GM23338 (cell line): ENCODE measurements at regions not wholly inside any gene's neighbourhood (a gene's known extent, or its start where the extent isn't known, plus 50 kb on each side); places are given as distances from the start of the nearest gene placed in this dataset.

Experiments
- ATAC-seq: fragments of 200-7000 bp; cut with Tn5 transposase; 3 replicates; pipeline ENCODE4 v1.9.1; 2020
- DNase-seq: peaks from one replicate; pipeline ENCODE4 v3.0.0-alpha.2; 2015; ENCODE audit warnings: low spot score
- H2AFZ ChIP-seq: fragments of 200-600 bp; sonication (generic); 2 replicates; pipeline ENCODE4 v1.8.0; 2016; ENCODE audit warnings: antibody characterized with exemption, mild to moderate bottlenecking, moderate library complexity
- H3F3A ChIP-seq: fragments of 200-600 bp; sonication (generic); replicated peaks from 2 replicates; pipeline ENCODE4 v1.8.0; 2017; ENCODE audit warnings: antibody characterized with exemption, mixed run types, low read depth
- H3K27ac ChIP-seq: fragments of 200-600 bp; sonication (generic); 2 replicates; pipeline ENCODE4 v1.6.1; 2016; ENCODE audit warnings: low read depth
- H3K27me3 ChIP-seq: fragments of 200-600 bp; sonication (generic); 2 replicates; pipeline ENCODE4 v1.8.0; 2016; ENCODE audit warnings: mild to moderate bottlenecking, mixed run types, moderate library complexity; ENCODE audit not compliant: insufficient read depth
- H3K36me3 ChIP-seq: fragments of 200-600 bp; sonication (generic); 2 replicates; pipeline ENCODE4 v1.8.0; 2016; ENCODE audit warnings: mild to moderate bottlenecking; ENCODE audit not compliant: insufficient read depth
- H3K4me1 ChIP-seq: fragments of 200-600 bp; sonication (generic); 2 replicates; pipeline ENCODE4 v1.8.0; 2016; ENCODE audit warnings: mild to moderate bottlenecking, moderate library complexity; ENCODE audit not compliant: insufficient read depth
- H3K4me2 ChIP-seq: fragments of 200-600 bp; sonication (generic); 2 replicates; pipeline ENCODE4 v1.7.1; 2017; ENCODE audit warnings: mixed run types
- H3K4me3 ChIP-seq: fragments of 200-600 bp; sonication (generic); 2 replicates; pipeline ENCODE4 v1.6.1; 2016; ENCODE audit warnings: mixed run types
- H3K79me2 ChIP-seq: fragments of 200-600 bp; sonication (generic); replicated peaks from 2 replicates; pipeline ENCODE4 v1.8.0; 2017; ENCODE audit warnings: mild to moderate bottlenecking; ENCODE audit not compliant: insufficient read depth
- H3K9me2 ChIP-seq: fragments of 200-600 bp; sonication (generic); 2 replicates; pipeline ENCODE4 v1.8.0; 2017; ENCODE audit not compliant: insufficient read depth
- H4K20me1 ChIP-seq: fragments of 200-600 bp; sonication (generic); replicated peaks from 2 replicates; pipeline ENCODE4 v1.8.0; 2017; ENCODE audit warnings: mild to moderate bottlenecking; ENCODE audit not compliant: insufficient read depth
- H3K27ac Mint-ChIP-seq: 2 replicates; pipeline ENCODE4 v1.8.0; 2020; ENCODE audit warnings: inconsistent platforms, mild to moderate bottlenecking, moderate library complexity, mixed read lengths
- H3K27me3 Mint-ChIP-seq: 3 replicates; pipeline ENCODE4 v1.8.0; 2022; ENCODE audit warnings: low read depth, mild to moderate bottlenecking, moderate library complexity, mixed read lengths, inconsistent platforms; ENCODE audit not compliant: insufficient read depth, poor library complexity
- H3K36me3 Mint-ChIP-seq: 3 replicates; pipeline ENCODE4 v1.8.0; 2021; ENCODE audit warnings: low read depth, mild to moderate bottlenecking, inconsistent platforms, moderate library complexity, mixed read lengths
- H3K4me1 Mint-ChIP-seq: 3 replicates; pipeline ENCODE4 v1.8.0; 2020; ENCODE audit warnings: mild to moderate bottlenecking, inconsistent platforms, mixed read lengths
- H3K4me3 Mint-ChIP-seq: 3 replicates; pipeline ENCODE4 v1.8.0; 2021; ENCODE audit warnings: moderate library complexity, mild to moderate bottlenecking, inconsistent platforms, mixed read lengths
- H3K9me3 Mint-ChIP-seq: 3 replicates; pipeline ENCODE4 v1.8.0; 2020; ENCODE audit warnings: moderate library complexity, mild to moderate bottlenecking, inconsistent platforms, mixed read lengths
- CREB1 ChIP-seq: fragments of 250-450 bp; sonication (Bioruptor Pico); IDR thresholded peaks from 2 replicates; pipeline ENCODE4 v1.5.0; 2020; ENCODE audit warnings: low read depth, mild to moderate bottlenecking, moderate library complexity
- ETS1 ChIP-seq: IDR thresholded peaks from 2 replicates; pipeline ENCODE4 v1.6.1; 2016; ENCODE audit warnings: antibody characterized with exemption
- EZH2 ChIP-seq: fragments of 200-600 bp; sonication (generic); IDR thresholded peaks from one replicate; pipeline ENCODE4 v1.8.0; 2017; ENCODE audit warnings: antibody characterized with exemption, mild to moderate bottlenecking, low read depth; ENCODE audit not compliant: unreplicated experiment
- EZH2phosphoT487 ChIP-seq: fragments of 200-600 bp; sonication (generic); IDR thresholded peaks from one replicate; pipeline ENCODE4 v1.8.1; 2018; ENCODE audit warnings: antibody characterized with exemption; ENCODE audit not compliant: unreplicated experiment
- JUNB ChIP-seq: IDR thresholded peaks from one replicate; pipeline ENCODE4 v1.6.1; 2016; ENCODE audit warnings: antibody characterized with exemption; ENCODE audit not compliant: unreplicated experiment
- NANOG ChIP-seq: IDR thresholded peaks from 2 replicates; pipeline ENCODE4 v1.6.1; 2016; ENCODE audit warnings: antibody characterized with exemption, borderline replicate concordance
- POLR2AphosphoS5 ChIP-seq: IDR thresholded peaks from 2 replicates; pipeline ENCODE4 v1.6.1; 2016; ENCODE audit warnings: antibody characterized with exemption, low read depth
- STAT1 ChIP-seq: IDR thresholded peaks from one replicate; pipeline ENCODE4 v1.6.1; 2016; ENCODE audit warnings: antibody characterized with exemption; ENCODE audit not compliant: unreplicated experiment
- ZNF114 ChIP-seq: fragments of 250-450 bp; sonication (Bioruptor Pico); IDR thresholded peaks from 2 replicates; pipeline ENCODE4 v1.5.0; 2020; ENCODE audit warnings: mild to moderate bottlenecking, moderate library complexity
- ZNF331 ChIP-seq: fragments of 250-450 bp; sonication (Bioruptor Pico); IDR thresholded peaks from 2 replicates; pipeline ENCODE4 v1.5.0; 2020; ENCODE audit warnings: low read depth, mild to moderate bottlenecking, moderate library complexity
- ZNF462 ChIP-seq: fragments of 250-450 bp; sonication (Bioruptor Pico); IDR thresholded peaks from 2 replicates; pipeline ENCODE4 v1.5.0; 2020; ENCODE audit warnings: mild to moderate bottlenecking, moderate library complexity
- TF ChIP-seq, protein P1 (sequence below): IDR thresholded peaks from one replicate; pipeline ENCODE4 v1.6.1; 2018; ENCODE audit warnings: antibody characterized with exemption; ENCODE audit not compliant: unreplicated experiment
- TF ChIP-seq, protein P2 (sequence below), 2 experiments: fragments of 200-600 bp in 1 of 2; sonication (generic) in 1 of 2; conservative IDR thresholded peaks; 2 replicates each; pipeline versions ENCODE4 v1.5.1 to v1.6.1; 2016 to 2017; ENCODE audit warnings: antibody characterized with exemption in 2 of 2, low read depth in 2 of 2, mild to moderate bottlenecking in 2 of 2, moderate library complexity in 1 of 2

GRCh38 chr3:68009900-68010299, 355.5 kb upstream of the SUCLG2 start:
- Histone ChIP-seq H2AFZ (no peak overlapping the region), H3K4me1 (peaks cover 22% of the 10 kb centered on the region), H3K4me2 (no peak overlapping the region), H3K79me2 (no peaks in the 10 kb centered on the region), H3K4me3 (no peak overlapping the region), H4K20me1 (no peaks in the 10 kb centered on the region), H3F3A (no peaks in the 10 kb centered on the region), H3K36me3 (no peaks in the 10 kb centered on the region), H3K27me3 (peaks cover 22% of the 10 kb centered on the region), H3K9me2 (no peaks in the 10 kb centered on the region), H3K27ac (no peak overlapping the region)
- Mint-ChIP-seq H3K27ac (no peak overlapping the region), H3K4me1 (peaks cover 18% of the 10 kb centered on the region), H3K4me3 (no peak overlapping the region), H3K36me3 (no peaks in the 10 kb centered on the region), H3K27me3 (peaks cover 15% of the 10 kb centered on the region), H3K9me3 (no peaks in the 10 kb centered on the region)
- no peak for TF ChIP-seq EZH2phosphoT487
- TF ChIP-seq EZH2: no peak
- TF ChIP-seq POLR2AphosphoS5: no peak
- TF ChIP-seq ZNF462: no peak
- TF ChIP-seq JUNB: no peak
- TF ChIP-seq ZNF331 (CRISPR knock-in tag): no peak
- no peak for TF ChIP-seq ZNF114
- TF ChIP-seq, protein P1, sequence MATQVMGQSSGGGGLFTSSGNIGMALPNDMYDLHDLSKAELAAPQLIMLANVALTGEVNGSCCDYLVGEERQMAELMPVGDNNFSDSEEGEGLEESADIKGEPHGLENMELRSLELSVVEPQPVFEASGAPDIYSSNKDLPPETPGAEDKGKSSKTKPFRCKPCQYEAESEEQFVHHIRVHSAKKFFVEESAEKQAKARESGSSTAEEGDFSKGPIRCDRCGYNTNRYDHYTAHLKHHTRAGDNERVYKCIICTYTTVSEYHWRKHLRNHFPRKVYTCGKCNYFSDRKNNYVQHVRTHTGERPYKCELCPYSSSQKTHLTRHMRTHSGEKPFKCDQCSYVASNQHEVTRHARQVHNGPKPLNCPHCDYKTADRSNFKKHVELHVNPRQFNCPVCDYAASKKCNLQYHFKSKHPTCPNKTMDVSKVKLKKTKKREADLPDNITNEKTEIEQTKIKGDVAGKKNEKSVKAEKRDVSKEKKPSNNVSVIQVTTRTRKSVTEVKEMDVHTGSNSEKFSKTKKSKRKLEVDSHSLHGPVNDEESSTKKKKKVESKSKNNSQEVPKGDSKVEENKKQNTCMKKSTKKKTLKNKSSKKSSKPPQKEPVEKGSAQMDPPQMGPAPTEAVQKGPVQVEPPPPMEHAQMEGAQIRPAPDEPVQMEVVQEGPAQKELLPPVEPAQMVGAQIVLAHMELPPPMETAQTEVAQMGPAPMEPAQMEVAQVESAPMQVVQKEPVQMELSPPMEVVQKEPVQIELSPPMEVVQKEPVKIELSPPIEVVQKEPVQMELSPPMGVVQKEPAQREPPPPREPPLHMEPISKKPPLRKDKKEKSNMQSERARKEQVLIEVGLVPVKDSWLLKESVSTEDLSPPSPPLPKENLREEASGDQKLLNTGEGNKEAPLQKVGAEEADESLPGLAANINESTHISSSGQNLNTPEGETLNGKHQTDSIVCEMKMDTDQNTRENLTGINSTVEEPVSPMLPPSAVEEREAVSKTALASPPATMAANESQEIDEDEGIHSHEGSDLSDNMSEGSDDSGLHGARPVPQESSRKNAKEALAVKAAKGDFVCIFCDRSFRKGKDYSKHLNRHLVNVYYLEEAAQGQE: no peak
- no peak for TF ChIP-seq NANOG
- TF ChIP-seq STAT1: no peak
- no peak for TF ChIP-seq CREB1 (CRISPR knock-in tag)
- TF ChIP-seq, protein P2, sequence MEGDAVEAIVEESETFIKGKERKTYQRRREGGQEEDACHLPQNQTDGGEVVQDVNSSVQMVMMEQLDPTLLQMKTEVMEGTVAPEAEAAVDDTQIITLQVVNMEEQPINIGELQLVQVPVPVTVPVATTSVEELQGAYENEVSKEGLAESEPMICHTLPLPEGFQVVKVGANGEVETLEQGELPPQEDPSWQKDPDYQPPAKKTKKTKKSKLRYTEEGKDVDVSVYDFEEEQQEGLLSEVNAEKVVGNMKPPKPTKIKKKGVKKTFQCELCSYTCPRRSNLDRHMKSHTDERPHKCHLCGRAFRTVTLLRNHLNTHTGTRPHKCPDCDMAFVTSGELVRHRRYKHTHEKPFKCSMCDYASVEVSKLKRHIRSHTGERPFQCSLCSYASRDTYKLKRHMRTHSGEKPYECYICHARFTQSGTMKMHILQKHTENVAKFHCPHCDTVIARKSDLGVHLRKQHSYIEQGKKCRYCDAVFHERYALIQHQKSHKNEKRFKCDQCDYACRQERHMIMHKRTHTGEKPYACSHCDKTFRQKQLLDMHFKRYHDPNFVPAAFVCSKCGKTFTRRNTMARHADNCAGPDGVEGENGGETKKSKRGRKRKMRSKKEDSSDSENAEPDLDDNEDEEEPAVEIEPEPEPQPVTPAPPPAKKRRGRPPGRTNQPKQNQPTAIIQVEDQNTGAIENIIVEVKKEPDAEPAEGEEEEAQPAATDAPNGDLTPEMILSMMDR (conservative IDR thresholded peaks at IDR 0.05; ENCODE audit: low read depth in 2 of 2): no peak
- TF ChIP-seq ETS1: no peak
- no peak for ATAC-seq
- no peak for DNase-seq
